ENCODE measurements at regions not wholly inside any gene's neighbourhood (a gene's known extent, or its start where the extent isn't known, plus 50 kb on each side); places are given as distances from the start of the nearest gene placed in this dataset.

GRCh38 chr4:136438645-136439044 is 1093.6 kb downstream of the PCDH18 start:
- H3K4me1 ChIP-seq (ENCODE audit: control insufficient read depth, low read depth, low read length) = peaks cover 5% of the 10 kb centered on the region
- H3K27ac ChIP-seq (ENCODE audit: low read length) = no peak overlapping the region
- H3K4me3 ChIP-seq (ENCODE audit: low read length) = no peak overlapping the region

GRCh38 chr4:136424052-136424451 is 1108.2 kb downstream of the PCDH18 start:
- no peak overlapping the region for H3K27ac ChIP-seq (ENCODE audit: low read length)
- no peak overlapping the region for H3K4me3 ChIP-seq (ENCODE audit: low read length)
- H3K9me3 ChIP-seq (ENCODE audit: control insufficient read depth, low read depth, low read length) = no peaks in the 10 kb centered on the region
- no peak overlapping the region for H3K9ac ChIP-seq (ENCODE audit: low read length)
- no peaks in the 10 kb centered on the region for H3K27me3 ChIP-seq (ENCODE audit: control insufficient read depth, insufficient read depth, low read length)
- H3K4me1 ChIP-seq (ENCODE audit: control insufficient read depth, low read depth, low read length) = no peaks in the 10 kb centered on the region
- no peaks in the 10 kb centered on the region for H3K36me3 ChIP-seq (ENCODE audit: control insufficient read depth, low read depth, low read length)

More at GRCh38 chr4:136438645-136439044, 1093.6 kb downstream of the PCDH18 start:
- H3K9me3 ChIP-seq (ENCODE audit: control insufficient read depth, low read depth, low read length) = no peaks in the 10 kb centered on the region
- no peaks in the 10 kb centered on the region for H3K27me3 ChIP-seq (ENCODE audit: control insufficient read depth, insufficient read depth, low read length)
- H3K36me3 ChIP-seq (ENCODE audit: control insufficient read depth, low read depth, low read length) = no peaks in the 10 kb centered on the region
- H3K9ac ChIP-seq (ENCODE audit: low read length) = no peak overlapping the region

GRCh38 chr4:136414981-136415380 is 1117.3 kb downstream of the PCDH18 start:
- Histone ChIP-seq H3K9ac (ENCODE audit: low read length) (no peak overlapping the region), H3K27ac (ENCODE audit: low read length) (no peak overlapping the region), H3K4me3 (ENCODE audit: low read length) (no peak overlapping the region), H3K9me3 (ENCODE audit: control insufficient read depth, low read depth, low read length) (no peaks in the 10 kb centered on the region), H3K27me3 (ENCODE audit: control insufficient read depth, insufficient read depth, low read length) (no peaks in the 10 kb centered on the region), H3K4me1 (ENCODE audit: control insufficient read depth, low read depth, low read length) (no peaks in the 10 kb centered on the region), H3K36me3 (ENCODE audit: control insufficient read depth, low read depth, low read length) (no peaks in the 10 kb centered on the region)

GRCh38 chr4:136412708-136413107 is 1119.6 kb downstream of the PCDH18 start:
- Histone ChIP-seq H3K9ac (ENCODE audit: low read length) (no peak overlapping the region), H3K36me3 (ENCODE audit: control insufficient read depth, low read depth, low read length) (no peaks in the 10 kb centered on the region), H3K4me3 (ENCODE audit: low read length) (no peak overlapping the region), H3K9me3 (ENCODE audit: control insufficient read depth, low read depth, low read length) (no peaks in the 10 kb centered on the region), H3K27me3 (ENCODE audit: control insufficient read depth, insufficient read depth, low read length) (no peaks in the 10 kb centered on the region), H3K27ac (ENCODE audit: low read length) (no peak overlapping the region), H3K4me1 (ENCODE audit: control insufficient read depth, low read depth, low read length) (no peaks in the 10 kb centered on the region)

GRCh38 chr4:136400829-136401228 is 1131.5 kb downstream of the PCDH18 start:
- Histone ChIP-seq H3K27ac (ENCODE audit: low read length) (no peak overlapping the region), H3K9me3 (ENCODE audit: control insufficient read depth, low read depth, low read length) (no peaks in the 10 kb centered on the region), H3K4me1 (ENCODE audit: control insufficient read depth, low read depth, low read length) (no peaks in the 10 kb centered on the region), H3K9ac (ENCODE audit: low read length) (no peak overlapping the region), H3K27me3 (ENCODE audit: control insufficient read depth, insufficient read depth, low read length) (no peaks in the 10 kb centered on the region), H3K4me3 (ENCODE audit: low read length) (no peak overlapping the region), H3K36me3 (ENCODE audit: control insufficient read depth, low read depth, low read length) (no peaks in the 10 kb centered on the region)

- Histone ChIP-seq H3K4me1 (ENCODE audit: control insufficient read depth, low read depth, low read length) (no peaks in the 10 kb centered on the region), H3K27me3 (ENCODE audit: control insufficient read depth, insufficient read depth, low read length) (no peaks in the 10 kb centered on the region), H3K4me3 (ENCODE audit: low read length) (no peak overlapping the region), H3K27ac (ENCODE audit: low read length) (no peak overlapping the region), H3K36me3 (ENCODE audit: control insufficient read depth, low read depth, low read length) (no peaks in the 10 kb centered on the region), H3K9me3 (ENCODE audit: control insufficient read depth, low read depth, low read length) (no peaks in the 10 kb centered on the region), H3K9ac (ENCODE audit: low read length) (no peak overlapping the region)
Observed at GRCh38 chr4:136395212-136395722, 1137.0 kb downstream of the PCDH18 start.

- Histone ChIP-seq H3K9ac (ENCODE audit: low read length) (no peak overlapping the region), H3K36me3 (ENCODE audit: control insufficient read depth, low read depth, low read length) (no peaks in the 10 kb centered on the region), H3K27ac (ENCODE audit: low read length) (no peak overlapping the region), H3K27me3 (ENCODE audit: control insufficient read depth, insufficient read depth, low read length) (no peaks in the 10 kb centered on the region), H3K4me1 (ENCODE audit: control insufficient read depth, low read depth, low read length) (no peaks in the 10 kb centered on the region), H3K9me3 (ENCODE audit: control insufficient read depth, low read depth, low read length) (no peaks in the 10 kb centered on the region), H3K4me3 (ENCODE audit: low read length) (no peak overlapping the region)
Observed at GRCh38 chr4:136392576-136392975, 1139.7 kb downstream of the PCDH18 start.

GRCh38 chr4:136390824-136391223 is 1141.5 kb downstream of the PCDH18 start:
- Histone ChIP-seq H3K36me3 (ENCODE audit: control insufficient read depth, low read depth, low read length) (no peaks in the 10 kb centered on the region), H3K27ac (ENCODE audit: low read length) (no peak overlapping the region), H3K9me3 (ENCODE audit: control insufficient read depth, low read depth, low read length) (no peaks in the 10 kb centered on the region)

GRCh38 chr4:136383082-136383481 is 1149.2 kb downstream of the PCDH18 start:
- Histone ChIP-seq H3K36me3 (ENCODE audit: control insufficient read depth, low read depth, low read length) (no peaks in the 10 kb centered on the region), H3K27ac (ENCODE audit: low read length) (no peak overlapping the region), H3K27me3 (ENCODE audit: control insufficient read depth, insufficient read depth, low read length) (no peaks in the 10 kb centered on the region), H3K4me3 (ENCODE audit: low read length) (no peak overlapping the region), H3K9me3 (ENCODE audit: control insufficient read depth, low read depth, low read length) (no peaks in the 10 kb centered on the region), H3K9ac (ENCODE audit: low read length) (no peak overlapping the region), H3K4me1 (ENCODE audit: control insufficient read depth, low read depth, low read length) (no peaks in the 10 kb centered on the region)

More at GRCh38 chr4:136390824-136391223, 1141.5 kb downstream of the PCDH18 start:
- H3K9ac ChIP-seq (ENCODE audit: low read length) = no peak overlapping the region
- no peaks in the 10 kb centered on the region for H3K27me3 ChIP-seq (ENCODE audit: control insufficient read depth, insufficient read depth, low read length)
- no peaks in the 10 kb centered on the region for H3K4me1 ChIP-seq (ENCODE audit: control insufficient read depth, low read depth, low read length)
- H3K4me3 ChIP-seq (ENCODE audit: low read length) = no peak overlapping the region

- no peak overlapping the region for H3K27ac ChIP-seq (ENCODE audit: low read length)
- H3K9ac ChIP-seq (ENCODE audit: low read length) = no peak overlapping the region
- no peak overlapping the region for H3K4me3 ChIP-seq (ENCODE audit: low read length)
- no peaks in the 10 kb centered on the region for H3K4me1 ChIP-seq (ENCODE audit: control insufficient read depth, low read depth, low read length)
- no peaks in the 10 kb centered on the region for H3K36me3 ChIP-seq (ENCODE audit: control insufficient read depth, low read depth, low read length)
- no peaks in the 10 kb centered on the region for H3K27me3 ChIP-seq (ENCODE audit: control insufficient read depth, insufficient read depth, low read length)
- H3K9me3 ChIP-seq (ENCODE audit: control insufficient read depth, low read depth, low read length) = no peaks in the 10 kb centered on the region
Observed at GRCh38 chr4:136371231-136371630, 1161.1 kb downstream of the PCDH18 start.

GRCh38 chr4:136369073-136369472 is 1163.2 kb downstream of the PCDH18 start:
- no peaks in the 10 kb centered on the region for H3K9me3 ChIP-seq (ENCODE audit: control insufficient read depth, low read depth, low read length)
- no peak overlapping the region for H3K9ac ChIP-seq (ENCODE audit: low read length)
- no peaks in the 10 kb centered on the region for H3K4me1 ChIP-seq (ENCODE audit: control insufficient read depth, low read depth, low read length)
- H3K27ac ChIP-seq (ENCODE audit: low read length) = no peak overlapping the region
- H3K27me3 ChIP-seq (ENCODE audit: control insufficient read depth, insufficient read depth, low read length) = no peaks in the 10 kb centered on the region
- H3K4me3 ChIP-seq (ENCODE audit: low read length) = no peak overlapping the region
- no peaks in the 10 kb centered on the region for H3K36me3 ChIP-seq (ENCODE audit: control insufficient read depth, low read depth, low read length)

- no peak overlapping the region for H3K4me3 ChIP-seq (ENCODE audit: low read length)
- H3K4me1 ChIP-seq (ENCODE audit: control insufficient read depth, low read depth, low read length) = no peaks in the 10 kb centered on the region
- no peaks in the 10 kb centered on the region for H3K9me3 ChIP-seq (ENCODE audit: control insufficient read depth, low read depth, low read length)
- no peaks in the 10 kb centered on the region for H3K27me3 ChIP-seq (ENCODE audit: control insufficient read depth, insufficient read depth, low read length)
- H3K27ac ChIP-seq (ENCODE audit: low read length) = no peak overlapping the region
- no peak overlapping the region for H3K9ac ChIP-seq (ENCODE audit: low read length)
- no peaks in the 10 kb centered on the region for H3K36me3 ChIP-seq (ENCODE audit: control insufficient read depth, low read depth, low read length)
Observed at GRCh38 chr4:136357556-136357955, 1174.7 kb downstream of the PCDH18 start.
